AML-193 (cell line): ENCODE measurements at regions not wholly inside any gene's neighbourhood (a gene's known extent, or its start where the extent isn't known, plus 50 kb on each side); places are given as distances from the start of the nearest gene placed in this dataset.

Experiments used
- DNase-seq, 2 experiments: peaks; one replicate each; lab custom pipeline; 2025; lab: John Stamatoyannopoulos, UW

- no peak for DNase-seq
Observed at GRCh38 chr14:96617635-96618034, 115.5 kb downstream of the PAPOLA start.

- no peak for DNase-seq
Observed at GRCh38 chr14:96622926-96623325, 120.7 kb downstream of the PAPOLA start.

- DNase-seq, result no peak
Observed at GRCh38 chr14:96623676-96624484, 121.7 kb downstream of the PAPOLA start.

- no peak for DNase-seq
Observed at GRCh38 chr14:96624661-96625425, 122.7 kb downstream of the PAPOLA start.

GRCh38 chr14:96625426-96625985 is 123.3 kb downstream of the PAPOLA start:
- no peak for DNase-seq

GRCh38 chr14:96626121-96626768 is 124.1 kb downstream of the PAPOLA start:
- no peak for DNase-seq

GRCh38 chr14:96626916-96627315 is 124.7 kb downstream of the PAPOLA start:
- DNase-seq, result no peak

- no peak for DNase-seq
Observed at GRCh38 chr14:96627386-96627785, 125.2 kb downstream of the PAPOLA start.

- no peak for DNase-seq
Observed at GRCh38 chr14:96627811-96628775, 125.9 kb downstream of the PAPOLA start.

- no peak for DNase-seq
Observed at GRCh38 chr14:96629082-96629481, 126.9 kb downstream of the PAPOLA start.

GRCh38 chr14:96629558-96630222 is 127.5 kb downstream of the PAPOLA start:
- no peak for DNase-seq

GRCh38 chr14:96630281-96630680 is 128.1 kb downstream of the PAPOLA start:
- DNase-seq, result no peak

- no peak for DNase-seq
Observed at GRCh38 chr14:96631030-96631429, 128.8 kb downstream of the PAPOLA start.

GRCh38 chr14:96631621-96632362 is 129.6 kb downstream of the PAPOLA start:
- DNase-seq, result no peak

GRCh38 chr14:96632363-96632758 is 130.2 kb downstream of the PAPOLA start:
- no peak for DNase-seq

- DNase-seq, result no peak
Observed at GRCh38 chr14:96633096-96633495, 130.9 kb downstream of the PAPOLA start.

GRCh38 chr14:96634481-96634880 is 132.3 kb downstream of the PAPOLA start:
- no peak for DNase-seq

GRCh38 chr14:96634896-96635295 is 132.7 kb downstream of the PAPOLA start:
- DNase-seq, result no peak

- DNase-seq, result no peak
Observed at GRCh38 chr14:96635850-96636249, 133.7 kb downstream of the PAPOLA start.

- DNase-seq, result no peak
Observed at GRCh38 chr14:96637521-96637920, 135.3 kb downstream of the PAPOLA start.
